Panc1 (cell line): ENCODE measurements at regions not wholly inside any gene's neighbourhood (a gene's known extent, or its start where the extent isn't known, plus 50 kb on each side); places are given as distances from the start of the nearest gene placed in this dataset.

Experiments used
- ATAC-seq: fragments of 200-7000 bp; cut with Tn5 transposase; 2 replicates; pipeline ENCODE4 v1.9.1; 2020; ENCODE audit warnings: mild to moderate bottlenecking, moderate library complexity
- BruUV-seq: library from RNA; stranded (reverse); fragments of 400-500 nt; replicated peaks from 2 replicates; lab custom pipeline; 2021; lab: Mats Ljungman, UMichigan
- CTCF ChIA-PET: fragments of 300-600 bp; sonication (Branson Sonifier 250); formaldehyde crosslinking; loops from one replicate; lab custom pipeline; 2022; ENCODE audit warnings: antibody characterized with exemption; lab: Charles Lee
- POLR2A ChIA-PET: fragments of 300-600 bp; sonication (Branson Sonifier 250); formaldehyde crosslinking; loops from one replicate; lab custom pipeline; 2022; ENCODE audit warnings: antibody characterized with exemption; lab: Charles Lee
- DNase-seq: peaks from one replicate; pipeline ENCODE4 v3.0.0-alpha.2; 2010; ENCODE audit warnings: low read depth, low spot score
- H3K27ac ChIP-seq: 2 replicates; pipeline ENCODE4 v1.5.1; 2011; ENCODE audit warnings: mild to moderate bottlenecking, low read length, inconsistent platforms
- H3K27me3 ChIP-seq: fragments of 200-500 bp; sonication (Bioruptor generic); 2 replicates; pipeline ENCODE4 v1.6.0; 2014; ENCODE audit warnings: low read length, inconsistent platforms; ENCODE audit not compliant: control insufficient read depth, insufficient read depth
- H3K36me3 ChIP-seq: fragments of 200-500 bp; sonication (Bioruptor generic); 2 replicates; pipeline ENCODE4 v1.5.1; 2014; ENCODE audit warnings: inconsistent platforms, mild to moderate bottlenecking, low read length, moderate library complexity; ENCODE audit not compliant: control insufficient read depth, insufficient read depth
- H3K4me1 ChIP-seq: 2 replicates; pipeline ENCODE4 v1.5.1; 2011; ENCODE audit warnings: inconsistent platforms, mild to moderate bottlenecking, low read length, moderate library complexity; ENCODE audit not compliant: control insufficient read depth, insufficient read depth
- H3K4me3 ChIP-seq, 2 experiments: 2 replicates each; pipeline ENCODE4 v1.5.1; 2011 to 2012; ENCODE audit warnings: low read depth in 2 of 2, low read length in 2 of 2, mild to moderate bottlenecking in 2 of 2, inconsistent platforms in 1 of 2, moderate library complexity in 1 of 2
- H3K9me3 ChIP-seq: fragments of 200-500 bp; sonication (Bioruptor generic); 2 replicates; pipeline ENCODE4 v1.5.1; 2014; ENCODE audit warnings: low read depth, mild to moderate bottlenecking, inconsistent platforms, low read length, moderate library complexity; ENCODE audit not compliant: control insufficient read depth, insufficient read depth
- CTCF ChIP-seq: fragments of 450-650 bp; IDR thresholded peaks from 2 replicates; pipeline ENCODE4 v1.5.1; 2017; ENCODE audit warnings: mild to moderate bottlenecking
- POLR2AphosphoS5 ChIP-seq: IDR thresholded peaks from 2 replicates; pipeline ENCODE4 v1.6.1; 2012; ENCODE audit warnings: mild to moderate bottlenecking, low read depth, low read length, moderate library complexity
- REST ChIP-seq, 2 experiments: IDR thresholded peaks; 2 replicates each; pipeline ENCODE4 v1.6.1; 2011 to 2012; ENCODE audit warnings: low read depth in 2 of 2, control low read depth in 1 of 2, low read length in 1 of 2, mild to moderate bottlenecking in 1 of 2, moderate library complexity in 1 of 2; ENCODE audit not compliant: insufficient read depth in 1 of 2
- SIN3A ChIP-seq: IDR thresholded peaks from 2 replicates; pipeline ENCODE4 v1.6.1; 2012; ENCODE audit warnings: low read depth, mild to moderate bottlenecking, low read length, moderate library complexity, borderline replicate concordance; ENCODE audit not compliant: insufficient read depth
- TCF7L2 ChIP-seq: IDR thresholded peaks from 2 replicates; pipeline ENCODE4 v1.6.1; 2011; ENCODE audit warnings: mild to moderate bottlenecking, low read depth, low read length, inconsistent platforms
- in situ Hi-C: cut with HindIII; loops from 2 replicates; pipeline ENCODE4 v1.10.0; 2016; ENCODE audit warnings: low sequenced_read_pairs, low pct_unique_long_range_greater_than_20kb
- intact Hi-C: fragments of 100-400 bp; cut with micrococcal nuclease; formaldehyde crosslinking; loops from one replicate; pipeline ENCODE4 v1.10.0; 2022; ENCODE audit not compliant: unreplicated experiment

GRCh38 chr15:92533298-92533697 is 122.3 kb downstream of the FAM174B start:
- CTCF ChIA-PET: no interaction called here
- BruUV-seq: no TSS peak
- intact Hi-C loops: no loop called here

GRCh38 chr15:92531406-92531805 is 124.2 kb downstream of the FAM174B start:
- ATAC-seq: no peak
- CTCF ChIA-PET: no interaction called here
- H3K36me3 ChIP-seq: no peaks in the 10 kb centered on the region
- no peak overlapping the region for H3K27ac ChIP-seq
- no peak for TF ChIP-seq CTCF
- TF ChIP-seq REST (IDR thresholded peaks at IDR 0.05; ENCODE audit: insufficient read depth in 1 of 2, low read depth in 2 of 2, low read length in 1 of 2): no peak
- no peak for TF ChIP-seq TCF7L2
- no peak for TF ChIP-seq POLR2AphosphoS5
- TF ChIP-seq SIN3A: no peak
- intact Hi-C loops: no loop called here
- DNase-seq: no peak
- H3K4me1 ChIP-seq: no peaks in the 10 kb centered on the region
- no peaks in the 10 kb centered on the region for H3K27me3 ChIP-seq
- POLR2A ChIA-PET: no interaction called here
- no peak overlapping the region for H3K4me3 ChIP-seq
- H3K9me3 ChIP-seq: no peaks in the 10 kb centered on the region
- BruUV-seq: no TSS peak
- in situ Hi-C loops: no loop called here

More at GRCh38 chr15:92533298-92533697, 122.3 kb downstream of the FAM174B start:
- POLR2A ChIA-PET: interaction anchor here (0.8 kb wide), 1 partner anchor 1481 kb away, joined by 3 read pairs; no protein-coding TSS in a partner anchor
- ATAC-seq: no peak; the same call in 1 of the 2 replicates
- no peak overlapping the region for H3K27ac ChIP-seq
- H3K36me3 ChIP-seq: no peaks in the 10 kb centered on the region
- no peak for TF ChIP-seq SIN3A
- no peak for TF ChIP-seq REST (IDR thresholded peaks at IDR 0.05; ENCODE audit: insufficient read depth in 1 of 2, low read depth in 2 of 2, low read length in 1 of 2)
- no peak overlapping the region for H3K4me3 ChIP-seq
- H3K4me1 ChIP-seq: no peaks in the 10 kb centered on the region
- no peaks in the 10 kb centered on the region; the same call in 1 of the 2 replicates for H3K27me3 ChIP-seq
- in situ Hi-C loops: no loop called here
- H3K9me3 ChIP-seq: no peaks in the 10 kb centered on the region
- no peak for DNase-seq
